ENCODE measurements at regions not wholly inside any gene's neighbourhood (a gene's known extent, or its start where the extent isn't known, plus 50 kb on each side); places are given as distances from the start of the nearest gene placed in this dataset.
A peak's percentile ranks its signal among the peaks of the same experiment; 100 is the strongest.

- no peaks in the 10 kb centered on the region for H3K27me3 Mint-ChIP-seq
- H3K4me1 Mint-ChIP-seq (ENCODE audit: unreplicated experiment): peaks cover 6% of the 10 kb centered on the region
- H3K36me3 Mint-ChIP-seq: no peaks in the 10 kb centered on the region
- TF ChIP-seq CTCF (conservative IDR thresholded peaks at IDR 0.05): no peak
- H3K27ac Mint-ChIP-seq: no peak overlapping the region
- no peak for DNase-seq (ENCODE audit: extremely low spot score, unreplicated experiment)
- H3K4me3 Mint-ChIP-seq: no peak overlapping the region
- no peaks in the 10 kb centered on the region for H3K9me3 Mint-ChIP-seq
These were observed 546.2 kb upstream of the ATP2B1 start for GRCh38 chr12:90254796-90255195.

GRCh38 chr12:90253674-90254181 lies 545.1 kb upstream of the ATP2B1 start:
- H3K27ac Mint-ChIP-seq: peak overlapping the region; percentile 39
- no peak for TF ChIP-seq CTCF (conservative IDR thresholded peaks at IDR 0.05)
- no peaks in the 10 kb centered on the region for H3K36me3 Mint-ChIP-seq
- peaks cover 6% of the 10 kb centered on the region for H3K4me1 Mint-ChIP-seq (ENCODE audit: unreplicated experiment)
- H3K27me3 Mint-ChIP-seq: no peaks in the 10 kb centered on the region
- H3K9me3 Mint-ChIP-seq: no peaks in the 10 kb centered on the region
- H3K4me3 Mint-ChIP-seq: no peak overlapping the region
- no peak for DNase-seq (ENCODE audit: extremely low spot score, unreplicated experiment)

GRCh38 chr12:90253136-90253535 lies 544.5 kb upstream of the ATP2B1 start:
- Mint-ChIP-seq H3K27ac (no peak overlapping the region), H3K27me3 (no peaks in the 10 kb centered on the region), H3K9me3 (no peaks in the 10 kb centered on the region), H3K36me3 (no peaks in the 10 kb centered on the region), H3K4me3 (no peak overlapping the region), H3K4me1 (ENCODE audit: unreplicated experiment) (peaks cover 6% of the 10 kb centered on the region)
- TF ChIP-seq CTCF (conservative IDR thresholded peaks at IDR 0.05): no peak
- no peak for DNase-seq (ENCODE audit: extremely low spot score, unreplicated experiment)

GRCh38 chr12:90250766-90251165 lies 542.1 kb upstream of the ATP2B1 start:
- peaks cover 6% of the 10 kb centered on the region for H3K4me1 Mint-ChIP-seq (ENCODE audit: unreplicated experiment)
- no peak for DNase-seq (ENCODE audit: extremely low spot score, unreplicated experiment)
- H3K36me3 Mint-ChIP-seq: no peaks in the 10 kb centered on the region
- no peak overlapping the region for H3K4me3 Mint-ChIP-seq
- no peak overlapping the region for H3K27ac Mint-ChIP-seq
- no peak for TF ChIP-seq CTCF (conservative IDR thresholded peaks at IDR 0.05)
- H3K27me3 Mint-ChIP-seq: no peaks in the 10 kb centered on the region
- H3K9me3 Mint-ChIP-seq: no peaks in the 10 kb centered on the region

GRCh38 chr12:90250042-90250441 lies 541.4 kb upstream of the ATP2B1 start:
- Mint-ChIP-seq H3K4me1 (ENCODE audit: unreplicated experiment) (peaks cover 6% of the 10 kb centered on the region), H3K4me3 (no peak overlapping the region), H3K36me3 (no peaks in the 10 kb centered on the region), H3K27me3 (no peaks in the 10 kb centered on the region), H3K9me3 (no peaks in the 10 kb centered on the region), H3K27ac (no peak overlapping the region)
- TF ChIP-seq CTCF (conservative IDR thresholded peaks at IDR 0.05): no peak
- DNase-seq (ENCODE audit: extremely low spot score, unreplicated experiment): no peak

- Mint-ChIP-seq H3K9me3 (no peaks in the 10 kb centered on the region), H3K4me3 (no peak overlapping the region), H3K27me3 (no peaks in the 10 kb centered on the region), H3K4me1 (ENCODE audit: unreplicated experiment) (peaks cover 6% of the 10 kb centered on the region), H3K36me3 (no peaks in the 10 kb centered on the region), H3K27ac (no peak overlapping the region)
- DNase-seq (ENCODE audit: extremely low spot score, unreplicated experiment): no peak
- TF ChIP-seq CTCF (conservative IDR thresholded peaks at IDR 0.05): no peak
These were observed 538.0 kb upstream of the ATP2B1 start for GRCh38 chr12:90246688-90247087.
